HT-29 (cell line): ENCODE measurements at regions not wholly inside any gene's neighbourhood (a gene's known extent, or its start where the extent isn't known, plus 50 kb on each side); places are given as distances from the start of the nearest gene placed in this dataset.
"Not testable (repeated sequence)": the region's sequence is repeated elsewhere in the genome, so short reads cannot be mapped to it uniquely, and the experiment has no call there.

Experiments used
- DNase-seq: peaks from one replicate; pipeline ENCODE4 v3.0.0-alpha.2; 2015; ENCODE audit warnings: low spot score

GRCh38 chr15:26126819-26127387 lies 263.8 kb upstream of the ATP10A start:
- peak; percentile 6 for DNase-seq

- DNase-seq = no peak
Measured at GRCh38 chr15:26126070-26126469, 262.9 kb upstream of the ATP10A start.

- DNase-seq = no peak
Measured at GRCh38 chr15:26125664-26126063, 262.5 kb upstream of the ATP10A start.

GRCh38 chr15:26119322-26119721 lies 256.2 kb upstream of the ATP10A start:
- DNase-seq = no peak

- DNase-seq = no peak
Measured at GRCh38 chr15:26115229-26115943, 252.3 kb upstream of the ATP10A start.

GRCh38 chr15:26114128-26114527 lies 251.0 kb upstream of the ATP10A start:
- DNase-seq = not testable (repeated sequence)

GRCh38 chr15:26113296-26113695 lies 250.2 kb upstream of the ATP10A start:
- DNase-seq = no peak

GRCh38 chr15:26109203-26109602 lies 246.1 kb upstream of the ATP10A start:
- no peak for DNase-seq

- no peak for DNase-seq
Measured at GRCh38 chr15:26106556-26106955, 243.4 kb upstream of the ATP10A start.

GRCh38 chr15:26103002-26103404 lies 239.9 kb upstream of the ATP10A start:
- DNase-seq = no peak

GRCh38 chr15:26102365-26102764 lies 239.2 kb upstream of the ATP10A start:
- DNase-seq = no peak

- no peak for DNase-seq
Measured at GRCh38 chr15:26101443-26101842, 238.3 kb upstream of the ATP10A start.

GRCh38 chr15:26098801-26099200 lies 235.7 kb upstream of the ATP10A start:
- no peak for DNase-seq

- no peak for DNase-seq
Measured at GRCh38 chr15:26097216-26097615, 234.1 kb upstream of the ATP10A start.

- DNase-seq = no peak
Measured at GRCh38 chr15:26096581-26096980, 233.5 kb upstream of the ATP10A start.

GRCh38 chr15:26095710-26096330 lies 232.7 kb upstream of the ATP10A start:
- no peak for DNase-seq

- no peak for DNase-seq
Measured at GRCh38 chr15:26091184-26091583, 228.1 kb upstream of the ATP10A start.

- DNase-seq = no peak
Measured at GRCh38 chr15:26087881-26088280, 224.8 kb upstream of the ATP10A start.

- DNase-seq = no peak
Measured at GRCh38 chr15:26087395-26087794, 224.3 kb upstream of the ATP10A start.

- DNase-seq = no peak
Measured at GRCh38 chr15:26084771-26085170, 221.6 kb upstream of the ATP10A start.

GRCh38 chr15:26083896-26084295 lies 220.8 kb upstream of the ATP10A start:
- no peak for DNase-seq

- DNase-seq = no peak
Measured at GRCh38 chr15:26083457-26083856, 220.3 kb upstream of the ATP10A start.
